ENCODE measurements at regions not wholly inside any gene's neighbourhood (a gene's known extent, or its start where the extent isn't known, plus 50 kb on each side); places are given as distances from the start of the nearest gene placed in this dataset.

GRCh38 chr14:104519721-104520120, 59.8 kb upstream of the C14orf180 start:
- no peak for DNase-seq (ENCODE audit: low read depth, low spot score)
- H3K36me3 ChIP-seq (ENCODE audit: control insufficient read depth, insufficient read depth, low read length) = no peaks in the 10 kb centered on the region
- H3K27ac ChIP-seq (ENCODE audit: low read length) = no peak overlapping the region
- no peaks in the 10 kb centered on the region for H3K9me3 ChIP-seq (ENCODE audit: control insufficient read depth, insufficient read depth, low read length)
- WGBS (ENCODE audit: insufficient coverage, insufficient read length) = no CpG with 5 or more reads among the region's 8 CpGs
- H3K27me3 ChIP-seq (ENCODE audit: control insufficient read depth, insufficient read depth, low read length) = no peaks in the 10 kb centered on the region
- H3K4me1 ChIP-seq (ENCODE audit: control insufficient read depth, insufficient read depth, low read length) = no peaks in the 10 kb centered on the region
- H3K4me3 ChIP-seq (ENCODE audit: low read length) = no peak overlapping the region

DNA sequence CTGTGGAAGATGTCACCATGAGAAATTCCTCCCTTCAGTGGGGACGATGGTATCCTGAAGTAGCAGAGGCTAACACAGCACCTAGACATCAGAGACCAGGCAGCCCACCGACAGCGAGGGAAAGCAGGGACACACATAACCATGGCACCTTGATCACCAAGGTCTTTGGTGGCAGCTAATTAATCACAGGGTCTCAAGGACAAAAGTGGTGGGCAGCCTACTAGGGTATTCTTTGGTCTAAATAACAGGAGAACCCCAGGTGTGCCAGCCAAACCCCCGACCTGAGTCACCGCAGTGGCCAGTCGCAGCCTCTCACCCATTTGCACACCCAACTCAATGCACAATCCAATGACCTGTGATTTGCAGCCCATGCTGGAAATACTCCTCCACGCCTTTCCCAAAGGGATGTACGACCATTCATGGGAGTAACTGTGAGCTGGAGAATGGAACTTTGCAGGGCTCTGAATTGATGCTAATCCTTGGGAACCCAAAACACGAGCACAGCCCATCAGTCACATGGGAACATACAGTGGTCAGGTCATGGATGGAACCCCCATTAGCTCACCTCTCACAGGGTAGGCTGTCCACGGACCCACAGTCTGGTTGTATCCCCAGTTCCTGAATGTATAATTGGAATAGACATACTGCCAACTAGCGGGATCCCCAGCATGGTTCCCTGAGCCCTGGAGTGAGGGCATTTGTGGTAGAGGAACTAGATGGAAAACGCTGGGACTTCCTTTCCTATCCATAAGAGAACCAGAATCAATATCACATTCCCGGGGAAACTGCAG, 58.7 kb upstream of the C14orf180 start:
- no peaks in the 10 kb centered on the region for H3K4me1 ChIP-seq (ENCODE audit: control insufficient read depth, insufficient read depth, low read length)
- no peak overlapping the region for H3K27ac ChIP-seq (ENCODE audit: low read length)
- H3K9me3 ChIP-seq (ENCODE audit: control insufficient read depth, insufficient read depth, low read length) = no peaks in the 10 kb centered on the region
- WGBS (ENCODE audit: insufficient coverage, insufficient read length) = no CpG with 5 or more reads among the region's 13 CpGs
- no peaks in the 10 kb centered on the region for H3K36me3 ChIP-seq (ENCODE audit: control insufficient read depth, insufficient read depth, low read length)
- no peaks in the 10 kb centered on the region for H3K27me3 ChIP-seq (ENCODE audit: control insufficient read depth, insufficient read depth, low read length)
- no peak for DNase-seq (ENCODE audit: low read depth, low spot score)
- H3K4me3 ChIP-seq (ENCODE audit: low read length) = no peak overlapping the region

DNA sequence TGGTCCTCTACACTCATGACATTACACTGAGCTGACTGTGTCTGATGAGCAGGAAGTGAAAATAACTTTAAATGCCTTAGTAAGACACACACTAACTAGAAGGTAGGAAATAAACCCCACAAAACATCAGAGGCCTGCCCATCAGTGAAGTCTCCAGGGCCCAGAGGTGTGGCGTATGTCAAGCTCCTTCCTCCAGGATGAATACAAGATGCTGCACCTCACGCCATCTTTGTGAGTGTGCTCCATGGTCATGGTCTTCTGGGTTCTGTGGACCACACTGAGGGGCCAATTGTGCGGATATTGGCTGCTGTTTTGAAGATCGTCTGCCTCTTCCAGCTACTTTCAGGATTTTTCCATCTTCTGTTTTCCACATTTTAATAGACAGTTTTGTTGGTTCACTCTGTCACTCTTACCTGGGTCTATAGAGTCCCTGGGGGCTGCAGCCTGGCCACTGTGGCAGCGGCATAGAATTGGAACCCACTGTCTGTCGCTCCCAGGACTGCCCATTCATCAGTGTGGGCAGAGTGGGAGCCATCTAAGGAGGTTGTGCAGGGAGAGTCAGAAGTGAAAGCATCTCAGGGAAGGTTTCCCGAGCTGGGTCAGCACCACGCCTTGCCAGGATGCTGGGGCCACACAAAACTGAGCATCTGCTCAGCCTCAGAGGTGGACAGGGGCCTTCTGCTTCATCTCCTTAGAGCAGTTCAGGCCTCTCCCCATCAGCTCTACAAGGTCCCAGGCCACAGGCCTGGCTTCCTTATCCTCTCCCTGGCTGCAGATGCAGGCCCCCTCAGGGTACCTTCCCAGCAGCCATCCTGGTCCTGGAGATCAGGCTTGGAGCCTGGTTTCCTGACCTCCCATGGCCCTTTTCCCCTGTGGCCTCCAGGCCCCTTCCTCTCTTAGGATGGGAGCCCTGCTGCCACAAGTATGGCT, 57.5 kb upstream of the C14orf180 start:
- Histone ChIP-seq H3K27me3 (ENCODE audit: control insufficient read depth, insufficient read depth, low read length) (no peaks in the 10 kb centered on the region), H3K27ac (ENCODE audit: low read length) (no peak overlapping the region), H3K36me3 (ENCODE audit: control insufficient read depth, insufficient read depth, low read length) (no peaks in the 10 kb centered on the region), H3K4me3 (ENCODE audit: low read length) (no peak overlapping the region), H3K9me3 (ENCODE audit: control insufficient read depth, insufficient read depth, low read length) (no peaks in the 10 kb centered on the region), H3K4me1 (ENCODE audit: control insufficient read depth, insufficient read depth, low read length) (no peaks in the 10 kb centered on the region)
- WGBS (ENCODE audit: insufficient coverage, insufficient read length) = no CpG with 5 or more reads among the region's 8 CpGs
- no peak for DNase-seq (ENCODE audit: low read depth, low spot score)

DNA sequence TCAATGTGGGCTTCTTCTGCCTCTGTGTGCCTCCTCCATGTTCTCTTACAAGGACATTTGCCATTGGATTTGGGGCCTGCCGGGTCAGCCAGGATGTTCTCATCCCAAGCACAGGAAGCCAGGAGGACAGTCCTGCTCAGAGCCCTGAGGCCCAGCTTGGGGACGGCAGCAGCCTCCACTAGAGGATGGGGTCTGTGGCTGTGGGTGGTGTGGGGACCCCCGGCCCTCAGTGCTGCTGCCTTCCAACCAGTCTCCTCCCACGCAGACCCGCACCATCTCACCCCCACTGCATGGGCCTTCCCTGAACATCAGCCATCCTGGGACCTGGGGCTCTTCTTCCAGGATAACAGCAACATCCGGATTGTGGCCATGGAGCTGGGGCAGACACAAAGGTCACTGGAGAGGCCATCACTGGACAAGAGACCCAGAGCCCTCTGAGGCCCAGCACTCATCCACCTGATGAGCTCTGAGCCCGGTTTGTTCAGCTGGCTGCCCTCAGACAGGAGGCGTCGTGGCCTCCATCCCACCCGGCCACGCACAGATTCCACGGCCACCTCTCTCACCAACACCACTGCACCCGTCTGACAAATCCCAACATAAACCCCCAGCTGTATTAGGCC, 56.5 kb upstream of the C14orf180 start:
- no CpG with 5 or more reads among the region's 13 CpGs for WGBS (ENCODE audit: insufficient coverage, insufficient read length)

DNA sequence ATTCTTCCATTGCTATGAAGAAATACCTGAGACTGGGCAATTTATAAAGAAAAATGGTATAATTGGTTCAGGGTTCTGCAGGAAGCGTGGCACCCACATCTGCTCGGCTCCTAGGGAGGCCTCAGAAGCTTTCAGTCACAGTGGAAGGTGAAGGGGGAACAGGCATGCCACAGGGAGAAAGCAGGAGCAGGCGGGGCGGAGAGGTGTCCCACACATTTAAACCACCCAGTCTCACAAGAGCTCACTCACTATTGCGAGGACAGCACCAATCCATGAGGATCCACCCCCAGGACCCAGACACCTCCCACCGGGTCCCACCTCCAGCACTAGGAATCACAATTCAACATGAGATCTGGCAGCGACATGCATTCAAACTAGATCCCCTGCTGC, 56.0 kb upstream of the C14orf180 start:
- no peak overlapping the region for H3K27ac ChIP-seq (ENCODE audit: low read length)
- H3K36me3 ChIP-seq (ENCODE audit: control insufficient read depth, insufficient read depth, low read length) = no peaks in the 10 kb centered on the region
- H3K4me3 ChIP-seq (ENCODE audit: low read length) = no peak overlapping the region
- DNase-seq (ENCODE audit: low read depth, low spot score) = no peak
- WGBS (ENCODE audit: insufficient coverage, insufficient read length) = no CpG with 5 or more reads among the region's 7 CpGs
- no peaks in the 10 kb centered on the region for H3K27me3 ChIP-seq (ENCODE audit: control insufficient read depth, insufficient read depth, low read length)
- H3K4me1 ChIP-seq (ENCODE audit: control insufficient read depth, insufficient read depth, low read length) = no peaks in the 10 kb centered on the region
- H3K9me3 ChIP-seq (ENCODE audit: control insufficient read depth, insufficient read depth, low read length) = no peaks in the 10 kb centered on the region; the same call in 1 of the 2 replicates

More for the DNA sequence above, 56.5 kb upstream of the C14orf180 start:
- no peak overlapping the region for H3K27ac ChIP-seq (ENCODE audit: low read length)
- DNase-seq (ENCODE audit: low read depth, low spot score) = no peak
- H3K4me1 ChIP-seq (ENCODE audit: control insufficient read depth, insufficient read depth, low read length) = no peaks in the 10 kb centered on the region
- H3K9me3 ChIP-seq (ENCODE audit: control insufficient read depth, insufficient read depth, low read length) = no peaks in the 10 kb centered on the region; the same call in 1 of the 2 replicates
- no peak overlapping the region for H3K4me3 ChIP-seq (ENCODE audit: low read length)
- H3K36me3 ChIP-seq (ENCODE audit: control insufficient read depth, insufficient read depth, low read length) = no peaks in the 10 kb centered on the region
- no peaks in the 10 kb centered on the region for H3K27me3 ChIP-seq (ENCODE audit: control insufficient read depth, insufficient read depth, low read length)

DNA sequence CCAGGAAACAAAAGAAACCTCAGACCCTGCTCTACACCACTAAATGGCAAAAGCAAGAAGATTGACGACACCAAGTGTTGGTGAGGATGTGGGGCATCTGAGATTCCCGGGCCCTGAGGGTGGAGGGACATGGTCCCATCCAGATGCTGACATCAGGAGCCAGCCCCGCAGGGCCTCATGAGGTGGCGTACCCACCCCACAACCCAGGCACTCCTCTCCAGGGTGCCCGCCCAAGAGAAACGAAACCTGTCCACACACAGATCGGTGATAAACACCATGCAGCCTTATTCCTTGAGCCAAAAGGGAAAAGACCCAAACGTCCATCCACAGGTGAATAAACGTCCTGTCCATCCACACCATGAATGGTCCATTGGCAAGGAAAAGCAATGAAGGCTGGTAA, 54.8 kb upstream of the C14orf180 start:
- DNase-seq (ENCODE audit: low read depth, low spot score) = no peak
- H3K27me3 ChIP-seq (ENCODE audit: control insufficient read depth, insufficient read depth, low read length) = no peaks in the 10 kb centered on the region
- H3K27ac ChIP-seq (ENCODE audit: low read length) = no peak overlapping the region
- no peaks in the 10 kb centered on the region for H3K4me1 ChIP-seq (ENCODE audit: control insufficient read depth, insufficient read depth, low read length)
- H3K4me3 ChIP-seq (ENCODE audit: low read length) = no peak overlapping the region
- no peaks in the 10 kb centered on the region for H3K36me3 ChIP-seq (ENCODE audit: control insufficient read depth, insufficient read depth, low read length)
- WGBS (ENCODE audit: insufficient coverage, insufficient read length) = no CpG with 5 or more reads among the region's 9 CpGs
- no peaks in the 10 kb centered on the region; the same call in 1 of the 2 replicates for H3K9me3 ChIP-seq (ENCODE audit: control insufficient read depth, insufficient read depth, low read length)

DNA sequence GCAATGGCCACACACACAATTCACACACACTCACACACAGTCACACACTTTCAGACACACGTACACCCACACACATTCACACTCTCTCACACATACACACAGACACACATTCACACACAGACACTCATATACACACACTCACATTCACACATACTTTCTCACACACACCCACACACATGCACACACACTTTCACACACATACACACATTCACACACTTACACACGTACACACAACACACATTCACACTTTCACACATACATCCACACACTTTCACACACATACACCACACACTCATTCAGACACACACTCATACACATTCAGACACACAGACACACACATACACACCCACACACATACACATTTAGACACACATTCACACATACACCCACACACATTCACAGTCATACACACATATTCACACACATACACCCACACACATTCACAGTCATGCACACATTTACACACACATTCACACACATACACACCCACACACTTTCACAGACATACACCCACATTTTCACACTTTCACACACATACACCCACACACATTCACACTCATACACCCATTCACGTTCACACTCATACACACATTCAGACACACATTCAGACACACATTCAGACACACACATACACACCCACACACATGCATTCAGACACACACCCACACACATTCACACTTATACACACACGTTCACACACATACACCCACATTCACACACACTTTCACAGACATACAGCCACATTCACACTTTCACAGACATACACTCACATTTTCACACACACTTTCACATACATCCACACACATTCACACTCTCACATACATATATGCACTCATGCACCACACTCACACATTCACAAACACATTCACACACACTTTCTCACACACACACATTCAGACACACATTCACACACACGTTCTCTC, 52.6 kb upstream of the C14orf180 start:
- no peaks in the 10 kb centered on the region for H3K36me3 ChIP-seq (ENCODE audit: control insufficient read depth, insufficient read depth, low read length)
- H3K27ac ChIP-seq (ENCODE audit: low read length) = no peak overlapping the region
- 80% methylated on average over 5 of the region's 5 CpGs for WGBS (ENCODE audit: insufficient coverage, insufficient read length)
- H3K27me3 ChIP-seq (ENCODE audit: control insufficient read depth, insufficient read depth, low read length) = no peaks in the 10 kb centered on the region
- H3K4me3 ChIP-seq (ENCODE audit: low read length) = no peak overlapping the region
- no peaks in the 10 kb centered on the region for H3K4me1 ChIP-seq (ENCODE audit: control insufficient read depth, insufficient read depth, low read length)
- no peaks in the 10 kb centered on the region; the same call in 1 of the 2 replicates for H3K9me3 ChIP-seq (ENCODE audit: control insufficient read depth, insufficient read depth, low read length)
- no peak for DNase-seq (ENCODE audit: low read depth, low spot score)

DNA sequence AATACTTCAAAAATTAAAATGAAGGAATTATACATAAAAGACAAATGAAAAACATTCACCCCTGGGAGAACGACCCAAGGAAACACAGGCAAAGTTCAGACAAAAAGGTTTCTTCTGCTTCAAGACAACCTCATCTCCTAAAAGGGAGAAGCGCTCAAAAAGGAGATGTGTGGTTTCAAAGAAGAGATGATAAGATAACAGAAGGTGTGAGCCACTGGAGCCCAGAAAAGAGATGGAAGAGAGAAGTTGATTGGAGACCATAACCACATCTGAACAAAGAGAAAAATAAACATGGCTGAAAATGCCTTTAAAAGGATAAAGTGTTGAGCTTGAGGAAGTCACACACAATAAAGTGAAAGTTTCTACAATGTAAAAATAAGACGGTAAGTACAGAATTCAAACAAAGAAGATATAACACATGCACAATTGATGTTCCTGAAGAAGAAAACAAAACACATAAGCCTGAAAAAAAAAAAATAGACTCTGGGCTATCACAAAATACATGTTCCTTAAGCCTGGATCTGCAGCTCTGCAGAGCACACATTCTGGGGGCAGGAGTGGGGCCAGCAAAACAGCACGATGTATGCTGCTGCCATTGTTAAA, 51.6 kb upstream of the C14orf180 start:
- no peaks in the 10 kb centered on the region for H3K4me1 ChIP-seq (ENCODE audit: control insufficient read depth, insufficient read depth, low read length)
- H3K4me3 ChIP-seq (ENCODE audit: low read length) = no peak overlapping the region
- H3K27me3 ChIP-seq (ENCODE audit: control insufficient read depth, insufficient read depth, low read length) = no peaks in the 10 kb centered on the region
- WGBS (ENCODE audit: insufficient coverage, insufficient read length) = no CpG with 5 or more reads among the region's 4 CpGs
- H3K27ac ChIP-seq (ENCODE audit: low read length) = no peak overlapping the region
- H3K9me3 ChIP-seq (ENCODE audit: control insufficient read depth, insufficient read depth, low read length) = no peaks in the 10 kb centered on the region; the same call in 1 of the 2 replicates
- H3K36me3 ChIP-seq (ENCODE audit: control insufficient read depth, insufficient read depth, low read length) = no peaks in the 10 kb centered on the region
- no peak for DNase-seq (ENCODE audit: low read depth, low spot score)

- Histone ChIP-seq H3K9me3 (ENCODE audit: control insufficient read depth, insufficient read depth, low read length) (no peaks in the 10 kb centered on the region; the same call in 1 of the 2 replicates), H3K4me3 (ENCODE audit: low read length) (no peak overlapping the region), H3K27ac (ENCODE audit: low read length) (no peak overlapping the region), H3K4me1 (ENCODE audit: control insufficient read depth, insufficient read depth, low read length) (no peaks in the 10 kb centered on the region), H3K27me3 (ENCODE audit: control insufficient read depth, insufficient read depth, low read length) (no peaks in the 10 kb centered on the region), H3K36me3 (ENCODE audit: control insufficient read depth, insufficient read depth, low read length) (no peaks in the 10 kb centered on the region)
- WGBS (ENCODE audit: insufficient coverage, insufficient read length) = no CpG with 5 or more reads among the region's 7 CpGs
- no peak for DNase-seq (ENCODE audit: low read depth, low spot score)
Measured at GRCh38 chr14:104528496-104528895, 51.1 kb upstream of the C14orf180 start.

Measured in iPS DF 6.9 (cell line).